Caco-2 (cell line): ENCODE measurements at regions not wholly inside any gene's neighbourhood (a gene's known extent, or its start where the extent isn't known, plus 50 kb on each side); places are given as distances from the start of the nearest gene placed in this dataset.

Experiments used
- BruUV-seq: library from RNA; stranded (reverse); fragments of 400-500 nt; replicated peaks from 2 replicates; lab custom pipeline; 2021; lab: Mats Ljungman, UMichigan
- CTCF ChIA-PET: fragments of 300-600 bp; sonication (Branson Sonifier 250); formaldehyde crosslinking; loops from one replicate; lab custom pipeline; 2022; ENCODE audit warnings: antibody characterized with exemption; lab: Charles Lee
- POLR2A ChIA-PET: fragments of 300-600 bp; sonication (Branson Sonifier 250); formaldehyde crosslinking; loops from one replicate; lab custom pipeline; 2022; ENCODE audit warnings: antibody characterized with exemption; lab: Charles Lee
- DNase-seq, 2 experiments: peaks; one replicate each; pipeline versions ENCODE4 v3.0.0 to v3.0.0-alpha.2; 2020 to 2022
- H3K27me3 ChIP-seq: replicated peaks from 2 replicates; pipeline ENCODE4 v1.6.0; 2011; ENCODE audit warnings: low read length; ENCODE audit not compliant: control insufficient read depth, insufficient read depth
- H3K36me3 ChIP-seq: 2 replicates; pipeline ENCODE4 v1.5.1; 2011; ENCODE audit warnings: low read length; ENCODE audit not compliant: control insufficient read depth, insufficient read depth
- H3K4me1 ChIP-seq: fragments of 250-450 bp; sonication (Bioruptor Pico); 2 replicates; pipeline ENCODE4 v1.5.1; 2020; ENCODE audit warnings: mild to moderate bottlenecking
- H3K4me3 ChIP-seq: 2 replicates; pipeline ENCODE4 v1.5.1; 2011; ENCODE audit warnings: low read depth, mild to moderate bottlenecking, control low read depth, low read length
- H3K9me3 ChIP-seq: fragments of 250-450 bp; sonication (Bioruptor Pico); 2 replicates; pipeline ENCODE4 v1.5.1; 2020; ENCODE audit warnings: mild to moderate bottlenecking, moderate library complexity
- H3K27ac Mint-ChIP-seq: one replicate; pipeline ENCODE4 v1.8.0; 2022; ENCODE audit warnings: mixed read lengths; ENCODE audit not compliant: unreplicated experiment
- H3K27me3 Mint-ChIP-seq: one replicate; pipeline ENCODE4 v1.8.0; 2022; ENCODE audit warnings: mixed read lengths; ENCODE audit not compliant: insufficient read depth, unreplicated experiment
- H3K36me3 Mint-ChIP-seq: one replicate; pipeline ENCODE4 v1.8.0; 2022; ENCODE audit warnings: mild to moderate bottlenecking, mixed read lengths; ENCODE audit not compliant: insufficient read depth, unreplicated experiment
- H3K4me1 Mint-ChIP-seq: one replicate; pipeline ENCODE4 v1.8.0; 2022; ENCODE audit warnings: low read depth, mixed read lengths; ENCODE audit not compliant: unreplicated experiment
- H3K4me3 Mint-ChIP-seq: one replicate; pipeline ENCODE4 v1.8.0; 2022; ENCODE audit warnings: mild to moderate bottlenecking, moderate library complexity, mixed read lengths; ENCODE audit not compliant: unreplicated experiment
- H3K9me3 Mint-ChIP-seq: one replicate; pipeline ENCODE4 v1.8.0; 2022; ENCODE audit warnings: mixed read lengths; ENCODE audit not compliant: unreplicated experiment
- CTCF ChIP-seq, 2 experiments: fragments of 200-600 bp in 1 of 2; IDR thresholded peaks; 1 replicate in 1 of 2; 2 replicates in 1 of 2; pipeline versions ENCODE4 v1.5.1 to v1.8.0; 2011 to 2022; ENCODE audit warnings: antibody characterized with exemption in 1 of 2, control low read depth in 1 of 2, inconsistent platforms in 1 of 2, low read depth in 1 of 2, low read length in 1 of 2, mild to moderate bottlenecking in 1 of 2, moderate library complexity in 1 of 2; ENCODE audit not compliant: insufficient read depth in 1 of 2, severe bottlenecking in 1 of 2, unreplicated experiment in 1 of 2
- intact Hi-C: fragments of 100-400 bp; cut with micrococcal nuclease; formaldehyde crosslinking; loops from one replicate; pipeline ENCODE4 v1.10.0; 2022; ENCODE audit not compliant: unreplicated experiment

GRCh38 chr4:138540056-138540800 is 298.1 kb upstream of the SLC7A11 start:
- intact Hi-C loops = no loop called here
- DNase-seq = no peak
- no peak overlapping the region for H3K27ac Mint-ChIP-seq
- ChIA-PET CTCF (no interaction called here), POLR2A (no interaction called here)
- Histone ChIP-seq H3K27me3 (no peaks in the 10 kb centered on the region), H3K36me3 (no peaks in the 10 kb centered on the region), H3K9me3 (no peaks in the 10 kb centered on the region), H3K4me3 (no peak overlapping the region), H3K4me1 (no peaks in the 10 kb centered on the region)
- no peaks in the 10 kb centered on the region for H3K4me1 Mint-ChIP-seq
- no peaks in the 10 kb centered on the region for H3K27me3 Mint-ChIP-seq
- H3K4me3 Mint-ChIP-seq = no peak overlapping the region
- H3K9me3 Mint-ChIP-seq = peaks cover 20% of the 10 kb centered on the region
- TF ChIP-seq CTCF (IDR thresholded peaks at IDR 0.05; ENCODE audit: insufficient read depth in 1 of 2, low read depth in 1 of 2, low read length in 1 of 2, severe bottlenecking in 1 of 2, unreplicated experiment in 1 of 2) = no peak
- H3K36me3 Mint-ChIP-seq = peaks cover 3% of the 10 kb centered on the region
- no TSS peak for BruUV-seq

GRCh38 chr4:138538743-138539142 is 296.6 kb upstream of the SLC7A11 start:
- no peaks in the 10 kb centered on the region for H3K36me3 Mint-ChIP-seq
- no peak for DNase-seq
- intact Hi-C loops = no loop called here
- H3K27me3 ChIP-seq = no peaks in the 10 kb centered on the region
- TF ChIP-seq CTCF (IDR thresholded peaks at IDR 0.05; ENCODE audit: insufficient read depth in 1 of 2, low read depth in 1 of 2, low read length in 1 of 2, severe bottlenecking in 1 of 2, unreplicated experiment in 1 of 2) = no peak
- no peak overlapping the region for H3K27ac Mint-ChIP-seq
- H3K4me1 ChIP-seq = no peaks in the 10 kb centered on the region
- H3K9me3 ChIP-seq = peaks cover 4% of the 10 kb centered on the region
- H3K4me1 Mint-ChIP-seq = no peaks in the 10 kb centered on the region
- H3K4me3 ChIP-seq = no peak overlapping the region
- H3K9me3 Mint-ChIP-seq = peaks cover 6% of the 10 kb centered on the region
- H3K36me3 ChIP-seq = no peaks in the 10 kb centered on the region
- H3K27me3 Mint-ChIP-seq = no peaks in the 10 kb centered on the region
- no TSS peak for BruUV-seq
- CTCF ChIA-PET = no interaction called here
- POLR2A ChIA-PET = no interaction called here
- no peak overlapping the region for H3K4me3 Mint-ChIP-seq

- TF ChIP-seq CTCF (IDR thresholded peaks at IDR 0.05; ENCODE audit: insufficient read depth in 1 of 2, low read depth in 1 of 2, low read length in 1 of 2, severe bottlenecking in 1 of 2, unreplicated experiment in 1 of 2) = no peak
- Mint-ChIP-seq H3K27me3 (no peaks in the 10 kb centered on the region), H3K4me3 (no peak overlapping the region), H3K9me3 (peaks cover 9% of the 10 kb centered on the region), H3K4me1 (no peaks in the 10 kb centered on the region), H3K36me3 (no peaks in the 10 kb centered on the region), H3K27ac (no peak overlapping the region)
- Histone ChIP-seq H3K36me3 (no peaks in the 10 kb centered on the region), H3K4me1 (no peaks in the 10 kb centered on the region), H3K4me3 (no peak overlapping the region), H3K9me3 (peaks cover 6% of the 10 kb centered on the region), H3K27me3 (no peaks in the 10 kb centered on the region)
- CTCF ChIA-PET = no interaction called here
- POLR2A ChIA-PET = no interaction called here
- intact Hi-C loops = no loop called here
- DNase-seq = no peak
- no TSS peak for BruUV-seq
These were observed 295.8 kb upstream of the SLC7A11 start for GRCh38 chr4:138537731-138538490.
